Esophagus squamous epithelium (tissue), 5 donors: ENCODE measurements at regions not wholly inside any gene's neighbourhood (a gene's known extent, or its start where the extent isn't known, plus 50 kb on each side); places are given as distances from the start of the nearest gene placed in this dataset.

Experiments
- DNase-seq: peaks from one replicate; lab custom pipeline; 2025; lab: John Stamatoyannopoulos, UW
- H3K27ac ChIP-seq, 4 donors: fragments of 200-600 bp; sonication (generic); one replicate each; pipeline ENCODE4 v1.5.1; 2016 to 2019; ENCODE audit warnings: mild to moderate bottlenecking in 1 of 4
- H3K27me3 ChIP-seq, 4 donors: fragments of 200-600 bp; sonication (generic); 1 replicate in 3 of 4; 2 replicates in 1 of 4; pipeline versions ENCODE4 v1.5.1 to v1.6.0; 2017 to 2021; ENCODE audit warnings: antibody characterized with exemption in 1 of 4
- H3K36me3 ChIP-seq, 3 donors: fragments of 200-600 bp; sonication (generic); one replicate each; pipeline ENCODE4 v1.5.1; 2016 to 2019
- H3K4me1 ChIP-seq, 3 donors: fragments of 200-600 bp; sonication (generic); one replicate each; pipeline ENCODE4 v1.5.1; 2017 to 2019
- H3K4me3 ChIP-seq, 4 donors: fragments of 200-600 bp; sonication (generic); 1 replicate in 3 of 4; 2 replicates in 1 of 4; pipeline ENCODE4 v1.5.1; 2016 to 2019; ENCODE audit warnings: mild to moderate bottlenecking in 2 of 4, moderate library complexity in 1 of 4
- H3K9me3 ChIP-seq, 3 donors: fragments of 200-600 bp; sonication (generic); one replicate each; pipeline ENCODE4 v1.5.1; 2016 to 2019
- CTCF ChIP-seq, 6 experiments: fragments of 450-650 bp in 4 of 6; fragments of 200-600 bp in 2 of 6; sonication (generic) in 2 of 6; IDR thresholded peaks; one replicate each; pipeline ENCODE4 v1.5.1; 2016 to 2019; ENCODE audit warnings: antibody characterized with exemption in 6 of 6, mild to moderate bottlenecking in 4 of 6, moderate library complexity in 4 of 6
- POLR2A ChIP-seq, 4 donors: fragments of 450-650 bp; IDR thresholded peaks; one replicate each; pipeline ENCODE4 v1.6.1; 2017; ENCODE audit warnings: antibody characterized with exemption in 4 of 4, mild to moderate bottlenecking in 4 of 4, moderate library complexity in 3 of 4
- WGBS, 2 donors: methylation state at CpG; one replicate each; pipeline ENCODE4 v1.1.5; 2018; 5-methylcytosine and 5-hydroxymethylcytosine counted together
- intact Hi-C: fragments of 100-400 bp; cut with DNase I; formaldehyde crosslinking; loops from one replicate; pipeline ENCODE4 v1.15.0; 2022
- donor health status: DM: yes; HTN: yes; CAD: no.

GRCh38 chr12:111094157-111095010 lies 174.0 kb upstream of the MYL2 start:
- Histone ChIP-seq H3K4me3 (no peak overlapping the region), H3K4me1 (no peaks in the 10 kb centered on the region), H3K9me3 (no peaks in the 10 kb centered on the region), H3K27me3 (peaks cover 0 to 62% (median 0%) of the 10 kb centered on the region in 4 donors), H3K27ac (no peak overlapping the region), H3K36me3 (no peaks in the 10 kb centered on the region)
- intact Hi-C loops = no loop called here
- WGBS, 2 donors = 73 to 75% methylated on average over 13 to 14 of the region's 16 CpGs
- TF ChIP-seq POLR2A (IDR thresholded peaks at IDR 0.05) = no peak
- TF ChIP-seq CTCF (IDR thresholded peaks at IDR 0.05) = no peak
- DNase-seq = no peak

GRCh38 chr12:111093428-111094142 lies 173.2 kb upstream of the MYL2 start:
- H3K4me1 ChIP-seq = no peaks in the 10 kb centered on the region
- TF ChIP-seq POLR2A (IDR thresholded peaks at IDR 0.05) (no peak), CTCF (IDR thresholded peaks at IDR 0.05) (no peak)
- DNase-seq = no peak

GRCh38 chr12:111091051-111091450 lies 170.7 kb upstream of the MYL2 start:
- Histone ChIP-seq H3K4me3 (no peak overlapping the region), H3K36me3 (no peaks in the 10 kb centered on the region), H3K9me3 (no peaks in the 10 kb centered on the region), H3K4me1 (no peaks in the 10 kb centered on the region), H3K27me3 (peaks cover 0 to 59% (median 0%) of the 10 kb centered on the region in 4 donors), H3K27ac (no peak overlapping the region)
- intact Hi-C loops = no loop called here
- TF ChIP-seq CTCF (IDR thresholded peaks at IDR 0.05) = no peak
- TF ChIP-seq POLR2A (IDR thresholded peaks at IDR 0.05) = no peak
- no peak for DNase-seq
- 70 to 80% methylated on average over 1 to 2 of the region's 11 CpGs for WGBS, 2 donors

More at GRCh38 chr12:111093428-111094142, 173.2 kb upstream of the MYL2 start:
- peaks cover 0 to 66% (median 0%) of the 10 kb centered on the region in 4 donors for H3K27me3 ChIP-seq
- intact Hi-C loops = no loop called here
- no peak overlapping the region for H3K27ac ChIP-seq
- 30 to 39% methylated on average over 17 of the region's 17 CpGs for WGBS, 2 donors
- H3K9me3 ChIP-seq = no peaks in the 10 kb centered on the region
- H3K36me3 ChIP-seq = no peaks in the 10 kb centered on the region
- H3K4me3 ChIP-seq = no peak overlapping the region

GRCh38 chr12:111089616-111090015 lies 169.2 kb upstream of the MYL2 start:
- WGBS, 2 donors = 73% methylated on average over 1 of the region's 1 CpG; no CpG with 5 or more reads in 1 of the 2 donors
- H3K9me3 ChIP-seq = no peaks in the 10 kb centered on the region
- no peak overlapping the region for H3K4me3 ChIP-seq
- H3K4me1 ChIP-seq = no peaks in the 10 kb centered on the region
- peaks cover 0 to 55% (median 0%) of the 10 kb centered on the region in 4 donors for H3K27me3 ChIP-seq
- no peaks in the 10 kb centered on the region for H3K36me3 ChIP-seq
- TF ChIP-seq CTCF (IDR thresholded peaks at IDR 0.05) = no peak
- TF ChIP-seq POLR2A (IDR thresholded peaks at IDR 0.05) = no peak
- intact Hi-C loops = no loop called here
- no peak overlapping the region for H3K27ac ChIP-seq
- DNase-seq = no peak

GRCh38 chr12:111088409-111088808 lies 168.0 kb upstream of the MYL2 start:
- no peak for TF ChIP-seq POLR2A (IDR thresholded peaks at IDR 0.05)
- no peak for TF ChIP-seq CTCF (IDR thresholded peaks at IDR 0.05)
- intact Hi-C loops = no loop called here
- Histone ChIP-seq H3K4me1 (no peaks in the 10 kb centered on the region), H3K36me3 (no peaks in the 10 kb centered on the region), H3K4me3 (no peak overlapping the region), H3K27ac (no peak overlapping the region), H3K9me3 (no peaks in the 10 kb centered on the region), H3K27me3 (peaks cover 0 to 55% (median 0%) of the 10 kb centered on the region in 4 donors)
- 68 to 82% methylated on average over 8 to 9 of the region's 9 CpGs for WGBS, 2 donors
- no peak for DNase-seq
